ENCODE measurements at regions not wholly inside any gene's neighbourhood (a gene's known extent, or its start where the extent isn't known, plus 50 kb on each side); places are given as distances from the start of the nearest gene placed in this dataset.

DNA sequence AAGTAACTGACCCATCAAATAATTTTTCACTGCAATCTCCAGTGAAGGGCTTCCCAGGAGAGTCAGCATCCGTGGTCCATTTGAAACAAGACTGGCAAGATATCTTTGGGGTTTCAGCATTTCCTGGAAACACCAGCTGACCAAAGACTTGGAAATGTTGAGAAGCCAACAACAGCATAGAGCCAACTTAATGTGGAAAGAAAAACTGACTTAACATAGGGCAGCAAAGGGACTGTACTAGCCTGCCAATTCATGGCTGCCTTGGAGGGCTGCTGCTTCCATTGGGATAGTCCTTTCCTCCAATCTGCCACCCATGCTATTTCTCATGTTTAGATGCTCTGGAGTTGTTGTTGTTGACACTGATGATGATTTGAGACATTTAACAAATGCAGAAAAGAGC is 76.5 kb upstream of the SPDL1 start:
- no peak for TF ChIP-seq NR2F6 (IDR thresholded peaks at IDR 0.05)
- TF ChIP-seq NR2F6 (CRISPR knock-in tag; IDR thresholded peaks at IDR 0.05) = no peak
- no peak for TF ChIP-seq IRF2 (CRISPR knock-in tag; IDR thresholded peaks at IDR 0.05)
- TF ChIP-seq, protein P1, sequence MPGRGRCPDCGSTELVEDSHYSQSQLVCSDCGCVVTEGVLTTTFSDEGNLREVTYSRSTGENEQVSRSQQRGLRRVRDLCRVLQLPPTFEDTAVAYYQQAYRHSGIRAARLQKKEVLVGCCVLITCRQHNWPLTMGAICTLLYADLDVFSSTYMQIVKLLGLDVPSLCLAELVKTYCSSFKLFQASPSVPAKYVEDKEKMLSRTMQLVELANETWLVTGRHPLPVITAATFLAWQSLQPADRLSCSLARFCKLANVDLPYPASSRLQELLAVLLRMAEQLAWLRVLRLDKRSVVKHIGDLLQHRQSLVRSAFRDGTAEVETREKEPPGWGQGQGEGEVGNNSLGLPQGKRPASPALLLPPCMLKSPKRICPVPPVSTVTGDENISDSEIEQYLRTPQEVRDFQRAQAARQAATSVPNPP (CRISPR knock-in tag; IDR thresholded peaks at IDR 0.05) = no peak
- TF ChIP-seq JUN (CRISPR knock-in tag; IDR thresholded peaks at IDR 0.05) = no peak
- TF ChIP-seq, protein P2, sequence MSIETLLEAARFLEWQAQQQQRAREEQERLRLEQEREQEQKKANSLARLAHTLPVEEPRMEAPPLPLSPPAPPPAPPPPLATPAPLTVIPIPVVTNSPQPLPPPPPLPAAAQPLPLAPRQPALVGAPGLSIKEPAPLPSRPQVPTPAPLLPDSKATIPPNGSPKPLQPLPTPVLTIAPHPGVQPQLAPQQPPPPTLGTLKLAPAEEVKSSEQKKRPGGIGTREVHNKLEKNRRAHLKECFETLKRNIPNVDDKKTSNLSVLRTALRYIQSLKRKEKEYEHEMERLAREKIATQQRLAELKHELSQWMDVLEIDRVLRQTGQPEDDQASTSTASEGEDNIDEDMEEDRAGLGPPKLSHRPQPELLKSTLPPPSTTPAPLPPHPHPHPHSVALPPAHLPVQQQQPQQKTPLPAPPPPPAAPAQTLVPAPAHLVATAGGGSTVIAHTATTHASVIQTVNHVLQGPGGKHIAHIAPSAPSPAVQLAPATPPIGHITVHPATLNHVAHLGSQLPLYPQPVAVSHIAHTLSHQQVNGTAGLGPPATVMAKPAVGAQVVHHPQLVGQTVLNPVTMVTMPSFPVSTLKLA (IDR thresholded peaks at IDR 0.05) = no peak
- TF ChIP-seq SRSF9 (IDR thresholded peaks at IDR 0.05; ENCODE audit: borderline replicate concordance, insufficient read depth, low read depth, low read length, poor library complexity, severe bottlenecking) = no peak
- TF ChIP-seq, protein P3, sequence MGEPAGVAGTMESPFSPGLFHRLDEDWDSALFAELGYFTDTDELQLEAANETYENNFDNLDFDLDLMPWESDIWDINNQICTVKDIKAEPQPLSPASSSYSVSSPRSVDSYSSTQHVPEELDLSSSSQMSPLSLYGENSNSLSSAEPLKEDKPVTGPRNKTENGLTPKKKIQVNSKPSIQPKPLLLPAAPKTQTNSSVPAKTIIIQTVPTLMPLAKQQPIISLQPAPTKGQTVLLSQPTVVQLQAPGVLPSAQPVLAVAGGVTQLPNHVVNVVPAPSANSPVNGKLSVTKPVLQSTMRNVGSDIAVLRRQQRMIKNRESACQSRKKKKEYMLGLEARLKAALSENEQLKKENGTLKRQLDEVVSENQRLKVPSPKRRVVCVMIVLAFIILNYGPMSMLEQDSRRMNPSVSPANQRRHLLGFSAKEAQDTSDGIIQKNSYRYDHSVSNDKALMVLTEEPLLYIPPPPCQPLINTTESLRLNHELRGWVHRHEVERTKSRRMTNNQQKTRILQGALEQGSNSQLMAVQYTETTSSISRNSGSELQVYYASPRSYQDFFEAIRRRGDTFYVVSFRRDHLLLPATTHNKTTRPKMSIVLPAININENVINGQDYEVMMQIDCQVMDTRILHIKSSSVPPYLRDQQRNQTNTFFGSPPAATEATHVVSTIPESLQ (CRISPR knock-in tag; conservative IDR thresholded peaks at IDR 0.05) = no peak
- TF ChIP-seq NFE2 (CRISPR knock-in tag; IDR thresholded peaks at IDR 0.05) = no peak
- no peak for TF ChIP-seq ASH2L (IDR thresholded peaks at IDR 0.05; ENCODE audit: insufficient read length, low read depth, low read length)
- TF ChIP-seq, protein P4, sequence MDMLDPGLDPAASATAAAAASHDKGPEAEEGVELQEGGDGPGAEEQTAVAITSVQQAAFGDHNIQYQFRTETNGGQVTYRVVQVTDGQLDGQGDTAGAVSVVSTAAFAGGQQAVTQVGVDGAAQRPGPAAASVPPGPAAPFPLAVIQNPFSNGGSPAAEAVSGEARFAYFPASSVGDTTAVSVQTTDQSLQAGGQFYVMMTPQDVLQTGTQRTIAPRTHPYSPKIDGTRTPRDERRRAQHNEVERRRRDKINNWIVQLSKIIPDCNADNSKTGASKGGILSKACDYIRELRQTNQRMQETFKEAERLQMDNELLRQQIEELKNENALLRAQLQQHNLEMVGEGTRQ (IDR thresholded peaks at IDR 0.05; ENCODE audit: low read depth, low read length) = no peak
- TF ChIP-seq, protein P4 (CRISPR knock-in tag; IDR thresholded peaks at IDR 0.05; ENCODE audit: borderline replicate concordance) = no peak
- TF ChIP-seq JUNB (CRISPR knock-in tag; IDR thresholded peaks at IDR 0.05; ENCODE audit: borderline replicate concordance) = no peak
- TF ChIP-seq ZNF879 (CRISPR knock-in tag; IDR thresholded peaks at IDR 0.05) = no peak

Measured in HepG2 (cell line).